ENCODE measurements at regions not wholly inside any gene's neighbourhood (a gene's known extent, or its start where the extent isn't known, plus 50 kb on each side); places are given as distances from the start of the nearest gene placed in this dataset.
"Not testable (repeated sequence)": the region's sequence is repeated elsewhere in the genome, so short reads cannot be mapped to it uniquely, and the experiment has no call there.

DNA sequence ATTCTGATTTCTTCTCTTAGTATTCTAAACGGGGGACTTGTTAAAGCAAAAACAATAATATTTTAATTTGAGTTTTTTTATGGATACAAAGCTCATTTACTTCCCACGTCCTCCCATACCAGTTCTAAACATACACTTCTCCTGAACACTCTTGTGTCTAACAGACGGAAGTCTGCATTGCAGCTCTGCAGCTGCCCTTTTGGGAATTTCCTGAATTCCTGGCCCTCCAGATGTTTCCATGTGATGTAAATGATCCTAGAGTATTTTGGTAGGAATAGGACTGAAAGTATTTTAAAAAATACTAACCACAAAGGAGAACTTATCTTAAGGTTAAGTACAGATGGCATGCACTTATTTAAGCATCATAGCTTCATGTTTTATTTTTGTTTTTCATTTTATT is 886.7 kb downstream of the TBC1D32 start:
- Histone ChIP-seq H3K9me3 (no peaks in the 10 kb centered on the region), H3K27ac (peak overlapping the region in 1 of 12 donors; percentile 2), H3K4me1 (peaks cover 0 to 10% (median 0%) of the 10 kb centered on the region in 12 donors), H3K27me3 (no peaks in the 10 kb centered on the region), H3K36me3 (no peaks in the 10 kb centered on the region), H3K4me3 (no peak overlapping the region)
- TF ChIP-seq, protein P1, sequence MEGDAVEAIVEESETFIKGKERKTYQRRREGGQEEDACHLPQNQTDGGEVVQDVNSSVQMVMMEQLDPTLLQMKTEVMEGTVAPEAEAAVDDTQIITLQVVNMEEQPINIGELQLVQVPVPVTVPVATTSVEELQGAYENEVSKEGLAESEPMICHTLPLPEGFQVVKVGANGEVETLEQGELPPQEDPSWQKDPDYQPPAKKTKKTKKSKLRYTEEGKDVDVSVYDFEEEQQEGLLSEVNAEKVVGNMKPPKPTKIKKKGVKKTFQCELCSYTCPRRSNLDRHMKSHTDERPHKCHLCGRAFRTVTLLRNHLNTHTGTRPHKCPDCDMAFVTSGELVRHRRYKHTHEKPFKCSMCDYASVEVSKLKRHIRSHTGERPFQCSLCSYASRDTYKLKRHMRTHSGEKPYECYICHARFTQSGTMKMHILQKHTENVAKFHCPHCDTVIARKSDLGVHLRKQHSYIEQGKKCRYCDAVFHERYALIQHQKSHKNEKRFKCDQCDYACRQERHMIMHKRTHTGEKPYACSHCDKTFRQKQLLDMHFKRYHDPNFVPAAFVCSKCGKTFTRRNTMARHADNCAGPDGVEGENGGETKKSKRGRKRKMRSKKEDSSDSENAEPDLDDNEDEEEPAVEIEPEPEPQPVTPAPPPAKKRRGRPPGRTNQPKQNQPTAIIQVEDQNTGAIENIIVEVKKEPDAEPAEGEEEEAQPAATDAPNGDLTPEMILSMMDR (IDR thresholded peaks at IDR 0.05) = no peak
- no peak for TF ChIP-seq POLR2A (IDR thresholded peaks at IDR 0.05)
- intact Hi-C loops (cut with DNase I) = no loop called here
- ATAC-seq (peak in 1 of 4 donors; percentile 47), DNase-seq (no peak)
- WGBS, 4 donors = 25 to 43% (median 31%) methylated on average over 3 of the region's 3 CpGs

DNA sequence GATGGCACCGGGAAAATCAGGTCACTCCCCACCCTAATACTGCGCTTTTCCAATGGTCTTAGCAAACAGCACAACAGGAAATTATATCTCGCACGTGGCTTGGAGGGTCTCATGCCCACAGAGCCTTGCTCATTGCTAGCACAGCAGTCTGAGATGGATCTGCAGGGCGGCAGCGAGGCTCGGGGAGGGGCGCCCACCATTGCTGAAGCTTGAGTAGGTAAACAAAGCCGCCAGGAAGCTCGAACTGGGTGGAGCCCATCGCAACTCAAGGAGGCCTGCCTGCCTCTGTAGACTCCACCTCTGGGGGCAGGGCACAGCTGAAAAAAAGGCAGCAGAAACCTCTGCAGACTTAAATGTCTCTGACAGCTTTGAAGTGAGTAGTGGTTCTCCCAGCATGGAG is 901.4 kb downstream of the TBC1D32 start:
- H3K27ac ChIP-seq; H3K4me3 ChIP-seq; H3K27me3 ChIP-seq; H3K9me3 ChIP-seq; ATAC-seq; H3K36me3 ChIP-seq; intact Hi-C loops (cut with DNase I); DNase-seq; H3K4me1 ChIP-seq: not testable (repeated sequence)
- 73 to 88% (median 83%) methylated on average over 8 to 11 of the region's 11 CpGs for WGBS, 4 donors

DNA sequence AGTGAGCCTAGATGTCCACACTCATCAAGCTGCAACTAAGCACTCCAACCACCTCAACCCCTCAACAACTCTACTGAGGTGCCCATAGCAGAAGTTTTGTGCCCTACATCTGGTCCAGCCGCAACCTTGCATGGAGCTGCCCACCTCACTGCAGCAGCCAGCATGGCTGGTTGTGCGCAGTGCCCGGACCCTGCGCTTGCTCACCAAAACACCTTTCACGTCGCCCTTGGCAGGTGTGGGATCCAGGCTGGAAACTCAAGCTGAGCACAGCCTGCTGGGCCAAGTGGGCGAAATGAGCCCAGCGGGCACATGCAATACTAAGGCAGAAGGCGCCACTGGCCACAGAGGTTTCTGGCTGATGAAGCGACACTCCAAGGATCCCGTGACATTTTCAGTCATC is 902.4 kb downstream of the TBC1D32 start:
- ATAC-seq = no peak
- DNase-seq = no peak
- Histone ChIP-seq H3K27ac (no peak overlapping the region), H3K36me3 (no peaks in the 10 kb centered on the region), H3K4me1 (no peaks in the 10 kb centered on the region), H3K4me3 (no peak overlapping the region), H3K9me3 (peaks cover 0 to 5% (median 0%) of the 10 kb centered on the region in 12 donors), H3K27me3 (no peaks in the 10 kb centered on the region)
- TF ChIP-seq, protein P1 (IDR thresholded peaks at IDR 0.05) = no peak
- no peak for TF ChIP-seq POLR2A (IDR thresholded peaks at IDR 0.05)
- WGBS, 4 donors = 95 to 100% (median 96%) methylated on average over 6 to 11 of the region's 11 CpGs
- intact Hi-C loops (cut with DNase I) = no loop called here

DNA sequence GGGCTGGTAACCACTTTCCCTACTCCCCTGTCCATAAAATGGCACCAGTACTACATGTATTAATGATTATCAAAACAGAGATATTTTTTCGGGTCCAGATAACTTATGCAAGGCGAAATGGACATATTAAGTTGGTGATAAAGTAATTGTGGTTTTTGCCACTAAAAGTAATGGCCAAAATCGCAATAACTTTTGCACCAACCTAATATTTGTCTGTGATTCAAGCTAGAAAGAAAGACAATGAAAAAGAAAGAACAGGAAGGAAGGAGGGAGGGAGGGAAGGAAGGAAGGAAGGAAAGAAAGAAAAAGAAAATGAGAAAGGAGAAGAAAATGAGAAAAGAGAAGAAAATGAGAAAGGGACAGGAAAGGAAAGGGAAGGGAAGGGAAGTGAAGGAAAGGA is 922.9 kb downstream of the TBC1D32 start:
- H3K4me1 ChIP-seq = no peaks in the 10 kb centered on the region
- TF ChIP-seq POLR2A (IDR thresholded peaks at IDR 0.05) = no peak
- TF ChIP-seq, protein P1 (IDR thresholded peaks at IDR 0.05) = no peak
- H3K27me3 ChIP-seq = no peaks in the 10 kb centered on the region
- H3K9me3 ChIP-seq = no peaks in the 10 kb centered on the region
- intact Hi-C loops (cut with DNase I) = no loop called here
- H3K36me3 ChIP-seq = no peaks in the 10 kb centered on the region
- DNase-seq (no peak), ATAC-seq (no peak)
- WGBS, 4 donors = 62 to 71% (median 67%) methylated on average over 3 of the region's 3 CpGs
- no peak overlapping the region for H3K27ac ChIP-seq
- no peak overlapping the region for H3K4me3 ChIP-seq

DNA sequence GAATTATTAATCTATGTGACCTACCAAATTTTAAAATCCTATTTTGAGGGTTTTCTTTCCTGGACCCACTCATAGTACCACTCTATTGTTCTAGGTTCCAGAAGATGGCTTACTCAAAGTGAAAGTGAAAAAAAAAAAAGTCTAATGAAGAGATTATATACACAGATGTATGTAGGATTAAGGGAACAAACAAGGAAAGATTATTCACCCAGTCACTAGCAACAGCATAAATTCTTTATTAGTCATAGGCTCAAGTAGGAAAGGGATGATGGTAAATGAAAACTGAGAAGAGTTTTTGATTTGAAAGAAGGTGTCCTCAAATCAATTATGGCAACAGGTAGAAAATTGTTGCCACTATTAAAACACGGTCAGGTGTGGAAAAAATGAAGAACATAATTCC is 923.7 kb downstream of the TBC1D32 start:
- ATAC-seq = no peak
- H3K36me3 ChIP-seq = no peaks in the 10 kb centered on the region
- no peak overlapping the region for H3K27ac ChIP-seq
- WGBS, 4 donors = 81 to 86% (median 83%) methylated on average over 1 of the region's 1 CpG
- no peak for TF ChIP-seq POLR2A (IDR thresholded peaks at IDR 0.05)
- TF ChIP-seq, protein P1 (IDR thresholded peaks at IDR 0.05) = no peak
- no peak overlapping the region for H3K4me3 ChIP-seq
- H3K27me3 ChIP-seq = no peaks in the 10 kb centered on the region
- intact Hi-C loops (cut with DNase I) = no loop called here
- H3K9me3 ChIP-seq = no peaks in the 10 kb centered on the region
- H3K4me1 ChIP-seq = no peaks in the 10 kb centered on the region
- no peak for DNase-seq

All from heart left ventricle (tissue), 16 donors.